Neural progenitor cell (in vitro differentiated cells): ENCODE measurements at regions not wholly inside any gene's neighbourhood (a gene's known extent, or its start where the extent isn't known, plus 50 kb on each side); places are given as distances from the start of the nearest gene placed in this dataset.

ENCODE experiments used
- DNase-seq: peaks from one replicate; pipeline ENCODE4 v3.0.0-alpha.2; 2016; ENCODE audit warnings: low spot score
- H2AFZ ChIP-seq: fragments of 200-600 bp; sonication (generic); replicated peaks from 2 replicates; pipeline ENCODE4 v1.6.1; 2016; ENCODE audit warnings: antibody characterized with exemption
- H3F3A ChIP-seq: fragments of 200-600 bp; sonication (generic); 2 replicates; pipeline ENCODE4 v1.6.1; 2016; ENCODE audit warnings: antibody characterized with exemption, low read depth
- H3K27ac ChIP-seq: fragments of 200-600 bp; sonication (generic); 2 replicates; pipeline ENCODE4 v1.5.1; 2016; ENCODE audit warnings: mild to moderate bottlenecking
- H3K27me3 ChIP-seq: fragments of 200-600 bp; sonication (generic); 2 replicates; pipeline ENCODE4 v1.6.1; 2016; ENCODE audit warnings: mild to moderate bottlenecking, moderate library complexity
- H3K36me3 ChIP-seq: fragments of 200-600 bp; sonication (generic); 2 replicates; pipeline ENCODE4 v1.5.1; 2016
- H3K4me1 ChIP-seq: fragments of 200-600 bp; sonication (generic); 2 replicates; pipeline ENCODE4 v1.6.1; 2016; ENCODE audit warnings: mixed run types
- H3K4me2 ChIP-seq: fragments of 200-600 bp; sonication (generic); 2 replicates; pipeline ENCODE4 v1.6.1; 2016
- H3K4me3 ChIP-seq: fragments of 200-600 bp; sonication (generic); 2 replicates; pipeline ENCODE4 v1.5.1; 2016
- H3K79me2 ChIP-seq: fragments of 200-600 bp; sonication (generic); 2 replicates; pipeline ENCODE4 v1.6.1; 2016; ENCODE audit warnings: low read depth
- H3K9ac ChIP-seq: fragments of 200-600 bp; sonication (generic); 2 replicates; pipeline ENCODE4 v1.6.1; 2016
- H3K9me3 ChIP-seq: fragments of 200-600 bp; sonication (generic); 2 replicates; pipeline ENCODE4 v1.5.1; 2016; ENCODE audit warnings: low read depth
- H4K20me1 ChIP-seq: fragments of 200-600 bp; sonication (generic); 2 replicates; pipeline ENCODE4 v1.6.1; 2016; ENCODE audit warnings: low read depth
- H3K27ac Mint-ChIP-seq: 3 replicates; pipeline ENCODE4 v1.8.0; 2021; ENCODE audit warnings: mixed read lengths
- H3K27me3 Mint-ChIP-seq: 2 replicates; pipeline ENCODE4 v1.8.0; 2022; ENCODE audit warnings: low read depth, mild to moderate bottlenecking, inconsistent platforms, moderate library complexity, mixed read lengths; ENCODE audit not compliant: insufficient read depth
- H3K36me3 Mint-ChIP-seq: 3 replicates; pipeline ENCODE4 v1.8.0; 2021; ENCODE audit warnings: mixed read lengths
- H3K4me1 Mint-ChIP-seq: 3 replicates; pipeline ENCODE4 v1.8.0; 2021; ENCODE audit warnings: mixed read lengths
- H3K4me3 Mint-ChIP-seq: 3 replicates; pipeline ENCODE4 v1.8.0; 2021; ENCODE audit warnings: mild to moderate bottlenecking, moderate library complexity, mixed read lengths
- H3K9me3 Mint-ChIP-seq: 3 replicates; pipeline ENCODE4 v1.8.0; 2020; ENCODE audit warnings: mixed read lengths
- CTCF ChIP-seq: fragments of 200-600 bp; sonication (generic); IDR thresholded peaks from 2 replicates; pipeline ENCODE4 v1.5.1; 2017; ENCODE audit warnings: antibody characterized with exemption, mild to moderate bottlenecking
- EZH2 ChIP-seq: fragments of 200-600 bp; sonication (generic); IDR thresholded peaks from 2 replicates; pipeline ENCODE4 v1.6.1; 2017; ENCODE audit warnings: antibody characterized with exemption, mild to moderate bottlenecking, moderate library complexity
- EZH2phosphoT487 ChIP-seq: fragments of 200-600 bp; sonication (generic); IDR thresholded peaks from 2 replicates; pipeline ENCODE4 v1.6.1; 2017; ENCODE audit warnings: antibody characterized with exemption

GRCh38 chr13:20288561-20288960, 56.4 kb upstream of the GJB6 start:
- no peaks in the 10 kb centered on the region for H3K27me3 ChIP-seq
- no peak overlapping the region for H3K4me3 ChIP-seq
- H3K9me3 Mint-ChIP-seq: peaks cover 24% of the 10 kb centered on the region
- peaks cover 7% of the 10 kb centered on the region for H3K9me3 ChIP-seq
- no peaks in the 10 kb centered on the region for H3K79me2 ChIP-seq
- H3K4me3 Mint-ChIP-seq: no peak overlapping the region
- H2AFZ ChIP-seq: no peak overlapping the region
- no peak overlapping the region for H3K4me2 ChIP-seq
- H3F3A ChIP-seq: no peaks in the 10 kb centered on the region
- H3K27me3 Mint-ChIP-seq: no peaks in the 10 kb centered on the region
- TF ChIP-seq EZH2phosphoT487: no peak
- TF ChIP-seq EZH2: no peak
- no peak for TF ChIP-seq CTCF
- H3K4me1 Mint-ChIP-seq: no peaks in the 10 kb centered on the region
- H3K4me1 ChIP-seq: no peaks in the 10 kb centered on the region
- no peak overlapping the region for H3K27ac Mint-ChIP-seq
- no peaks in the 10 kb centered on the region for H3K36me3 ChIP-seq
- no peak overlapping the region for H3K9ac ChIP-seq
- no peaks in the 10 kb centered on the region for H4K20me1 ChIP-seq
- no peak overlapping the region for H3K27ac ChIP-seq
- peaks cover 2% of the 10 kb centered on the region for H3K36me3 Mint-ChIP-seq
- DNase-seq: no peak

- H3K4me1 Mint-ChIP-seq: no peaks in the 10 kb centered on the region
- H3K9me3 Mint-ChIP-seq: peaks cover 24% of the 10 kb centered on the region
- H3K36me3 Mint-ChIP-seq: peaks cover 2% of the 10 kb centered on the region
- H3K4me3 ChIP-seq: no peak overlapping the region
- DNase-seq: no peak
- H3F3A ChIP-seq: no peaks in the 10 kb centered on the region
- H3K36me3 ChIP-seq: no peaks in the 10 kb centered on the region
- H3K27ac ChIP-seq: no peak overlapping the region
- H4K20me1 ChIP-seq: no peaks in the 10 kb centered on the region
- no peak overlapping the region for H3K9ac ChIP-seq
- no peak overlapping the region for H3K4me2 ChIP-seq
- no peak overlapping the region for H3K4me3 Mint-ChIP-seq
- no peak overlapping the region for H2AFZ ChIP-seq
- no peaks in the 10 kb centered on the region for H3K27me3 Mint-ChIP-seq
- no peaks in the 10 kb centered on the region for H3K27me3 ChIP-seq
- H3K27ac Mint-ChIP-seq: no peak overlapping the region
- H3K4me1 ChIP-seq: no peaks in the 10 kb centered on the region
- no peaks in the 10 kb centered on the region for H3K79me2 ChIP-seq
- TF ChIP-seq CTCF (no peak), EZH2 (no peak), EZH2phosphoT487 (no peak)
- H3K9me3 ChIP-seq: peaks cover 7% of the 10 kb centered on the region
Measured at GRCh38 chr13:20287976-20288375, 55.9 kb upstream of the GJB6 start.

GRCh38 chr13:20285530-20285929, 53.4 kb upstream of the GJB6 start:
- no peaks in the 10 kb centered on the region for H3K36me3 ChIP-seq

More at GRCh38 chr13:20285530-20285929, 53.4 kb upstream of the GJB6 start:
- Histone ChIP-seq H3F3A (no peaks in the 10 kb centered on the region), H3K27ac (no peak overlapping the region), H3K27me3 (no peaks in the 10 kb centered on the region), H3K4me1 (no peaks in the 10 kb centered on the region), H4K20me1 (no peaks in the 10 kb centered on the region), H3K4me3 (no peak overlapping the region), H2AFZ (no peak overlapping the region), H3K4me2 (no peak overlapping the region), H3K79me2 (no peaks in the 10 kb centered on the region), H3K9me3 (peaks cover 7% of the 10 kb centered on the region), H3K9ac (no peak overlapping the region)
- DNase-seq: no peak
- Mint-ChIP-seq H3K4me3 (no peak overlapping the region), H3K9me3 (peaks cover 24% of the 10 kb centered on the region), H3K27ac (no peak overlapping the region), H3K4me1 (no peaks in the 10 kb centered on the region), H3K27me3 (no peaks in the 10 kb centered on the region), H3K36me3 (peaks cover 2% of the 10 kb centered on the region)
- TF ChIP-seq CTCF (no peak), EZH2phosphoT487 (no peak), EZH2 (no peak)
